Psoas muscle (tissue), 7 donors: ENCODE measurements at regions not wholly inside any gene's neighbourhood (a gene's known extent, or its start where the extent isn't known, plus 50 kb on each side); places are given as distances from the start of the nearest gene placed in this dataset.

Experiments used
- ATAC-seq, 4 donors: fragments of 200-7000 bp; cut with Tn5 transposase; one replicate each; pipeline ENCODE4 v1.9.1; 2020; ENCODE audit warnings: moderate library complexity in 3 of 4, mild to moderate bottlenecking in 2 of 4
- DNase-seq, 2 donors: peaks; one replicate each; pipeline ENCODE4 v3.0.0-alpha.2; 2020
- H3K27ac ChIP-seq: fragments of 200-600 bp; one replicate; pipeline ENCODE4 v1.8.0; 2022
- H3K27me3 ChIP-seq, 3 donors: fragments of 200-600 bp in 1 of 3; one replicate each; pipeline versions ENCODE4 v1.6.1 to v1.8.0; 2013 to 2022; ENCODE audit warnings: low read length in 2 of 3, mild to moderate bottlenecking in 2 of 3, moderate library complexity in 1 of 3; ENCODE audit not compliant: insufficient read depth in 3 of 3
- H3K36me3 ChIP-seq, 2 donors: fragments of 200-600 bp in 1 of 2; one replicate each; pipeline versions ENCODE4 v1.6.1 to v1.8.0; 2013 to 2022; ENCODE audit warnings: low read depth in 1 of 2, mild to moderate bottlenecking in 1 of 2, moderate library complexity in 1 of 2; ENCODE audit not compliant: insufficient read depth in 1 of 2
- H3K4me1 ChIP-seq: fragments of 200-600 bp; one replicate; pipeline ENCODE4 v1.8.0; 2022
- H3K4me3 ChIP-seq: fragments of 200-600 bp; one replicate; pipeline ENCODE4 v1.8.0; 2022; ENCODE audit warnings: mild to moderate bottlenecking
- H3K9me3 ChIP-seq: fragments of 200-600 bp; one replicate; pipeline ENCODE4 v1.8.0; 2022
- WGBS, 3 donors: extraction: QIAGEN DNeasy Blood & Tissue Kit; methylation state at CpG; one replicate each; pipeline versions ENCODE4 v1.1.6 to v1.1.7; 2013; 5-methylcytosine and 5-hydroxymethylcytosine counted together
- intact Hi-C, 2 donors: fragments of 100-400 bp; cut with DNase I; formaldehyde crosslinking; loops; one replicate each; pipeline versions ENCODE4 v1.11.0 to v1.14.2; 2022
- TF ChIP-seq, protein P1 (sequence below): fragments of 200-600 bp; IDR thresholded peaks from one replicate; pipeline ENCODE4 v1.8.0; 2022; ENCODE audit warnings: antibody characterized with exemption
- donor health status: healthy with polysubstance abuse.
- donor health status: DM: no; HTN: no; CAD: no; lungs with moderate emphysema.
- donor health status: Bipolar disorder and iron deficiency.
- donor health status: healthy.
- donor health status: DM: yes; HTN: yes; CAD: no.
- donor health status: DM: no; HTN: no; CAD: no.
- donor health status: DM: yes; HTN: yes; CAD: no.

DNA sequence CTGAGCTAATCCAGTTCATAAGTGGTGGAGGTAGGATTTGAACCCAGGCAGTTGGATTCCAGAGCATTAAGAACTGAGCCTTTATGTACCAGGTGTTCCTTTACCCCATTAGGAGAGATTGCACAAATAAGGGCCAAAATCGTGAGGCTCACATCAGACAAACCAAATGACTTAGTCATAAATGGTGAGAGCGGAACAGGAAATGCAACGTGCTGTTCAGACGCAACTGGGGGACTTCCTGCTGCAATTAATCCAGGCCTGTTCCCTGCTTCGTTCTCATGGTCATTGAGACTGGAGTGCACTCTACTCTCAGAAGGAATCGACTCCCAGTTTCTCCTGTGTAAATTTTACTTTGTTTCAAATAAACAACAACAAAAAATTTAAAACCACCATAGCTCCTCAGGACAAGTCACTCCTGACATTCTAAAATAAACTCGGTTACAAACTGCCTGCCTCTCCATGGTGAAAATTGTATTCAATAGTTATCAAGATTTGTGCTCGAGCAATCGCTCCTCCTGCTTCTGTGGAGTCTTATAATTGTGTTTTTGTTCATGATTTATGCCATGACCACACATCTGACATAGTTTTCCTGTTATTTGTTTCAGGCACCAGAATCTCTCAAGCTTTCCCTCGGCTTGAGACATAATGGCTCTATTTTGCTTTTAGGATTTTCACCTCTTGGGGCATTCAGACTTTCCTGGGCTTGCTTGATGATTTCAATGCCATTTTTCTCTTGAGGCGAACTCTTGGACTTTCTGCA lies 115.3 kb upstream of the BMPER start:
- intact Hi-C loops = no loop called here

DNA sequence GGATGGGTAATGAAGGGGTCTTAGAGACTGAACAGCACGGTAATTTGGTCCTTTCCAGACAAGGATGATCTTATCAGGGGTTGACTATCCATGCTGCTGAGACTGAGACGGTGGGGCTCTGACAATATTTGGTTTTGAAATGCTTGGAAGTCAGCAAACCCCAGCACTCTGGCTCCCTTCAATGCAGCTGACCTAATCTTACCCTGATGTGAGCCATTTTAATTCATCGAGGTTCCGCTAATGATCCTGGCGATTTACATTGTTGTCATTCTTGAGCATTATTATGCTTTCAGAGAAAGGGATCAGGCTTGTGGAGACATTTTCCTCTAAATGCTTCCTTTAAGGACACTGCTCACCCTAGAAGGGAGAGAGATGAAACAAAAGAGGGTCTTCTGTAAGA lies 114.6 kb upstream of the BMPER start:
- Histone ChIP-seq H3K27me3 (no peaks in the 10 kb centered on the region), H3K4me3 (no peak overlapping the region), H3K9me3 (no peaks in the 10 kb centered on the region), H3K27ac (no peak overlapping the region), H3K36me3 (no peaks in the 10 kb centered on the region), H3K4me1 (no peaks in the 10 kb centered on the region)
- no peak for DNase-seq
- no peak for ATAC-seq
- intact Hi-C loops = no loop called here
- 54 to 64% (median 58%) methylated on average over 5 of the region's 5 CpGs for WGBS, 3 donors
- TF ChIP-seq, protein P1, sequence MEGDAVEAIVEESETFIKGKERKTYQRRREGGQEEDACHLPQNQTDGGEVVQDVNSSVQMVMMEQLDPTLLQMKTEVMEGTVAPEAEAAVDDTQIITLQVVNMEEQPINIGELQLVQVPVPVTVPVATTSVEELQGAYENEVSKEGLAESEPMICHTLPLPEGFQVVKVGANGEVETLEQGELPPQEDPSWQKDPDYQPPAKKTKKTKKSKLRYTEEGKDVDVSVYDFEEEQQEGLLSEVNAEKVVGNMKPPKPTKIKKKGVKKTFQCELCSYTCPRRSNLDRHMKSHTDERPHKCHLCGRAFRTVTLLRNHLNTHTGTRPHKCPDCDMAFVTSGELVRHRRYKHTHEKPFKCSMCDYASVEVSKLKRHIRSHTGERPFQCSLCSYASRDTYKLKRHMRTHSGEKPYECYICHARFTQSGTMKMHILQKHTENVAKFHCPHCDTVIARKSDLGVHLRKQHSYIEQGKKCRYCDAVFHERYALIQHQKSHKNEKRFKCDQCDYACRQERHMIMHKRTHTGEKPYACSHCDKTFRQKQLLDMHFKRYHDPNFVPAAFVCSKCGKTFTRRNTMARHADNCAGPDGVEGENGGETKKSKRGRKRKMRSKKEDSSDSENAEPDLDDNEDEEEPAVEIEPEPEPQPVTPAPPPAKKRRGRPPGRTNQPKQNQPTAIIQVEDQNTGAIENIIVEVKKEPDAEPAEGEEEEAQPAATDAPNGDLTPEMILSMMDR = no peak

More for the DNA sequence above, 115.3 kb upstream of the BMPER start:
- Histone ChIP-seq H3K36me3 (no peaks in the 10 kb centered on the region), H3K4me1 (no peaks in the 10 kb centered on the region), H3K9me3 (no peaks in the 10 kb centered on the region), H3K4me3 (no peak overlapping the region), H3K27me3 (no peaks in the 10 kb centered on the region), H3K27ac (no peak overlapping the region)
- WGBS, 3 donors = 59 to 73% (median 66%) methylated on average over 11 of the region's 11 CpGs
- TF ChIP-seq, protein P1 = no peak
- ATAC-seq (no peak), DNase-seq (no peak)

DNA sequence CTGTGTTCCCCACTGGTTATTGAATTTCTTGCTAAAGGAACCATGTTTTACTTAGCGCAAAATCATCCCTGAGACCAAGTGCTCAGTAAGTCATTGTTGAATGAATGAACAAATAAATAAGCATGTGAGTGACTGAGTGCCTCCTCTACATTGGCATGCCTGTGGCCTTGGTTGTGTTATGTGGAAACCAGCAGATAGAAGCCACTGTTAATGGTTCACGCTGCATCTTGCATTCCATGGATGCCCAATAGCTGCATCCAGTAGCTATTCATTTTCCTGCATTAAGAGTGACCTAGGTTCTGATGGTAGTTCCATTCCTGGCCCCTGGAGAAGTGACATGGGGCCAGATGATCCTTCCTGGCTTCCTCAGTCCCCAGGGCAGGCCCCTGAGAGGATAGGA lies 113.3 kb upstream of the BMPER start:
- Histone ChIP-seq H3K4me3 (no peak overlapping the region), H3K4me1 (no peaks in the 10 kb centered on the region), H3K9me3 (no peaks in the 10 kb centered on the region), H3K27me3 (no peaks in the 10 kb centered on the region), H3K36me3 (no peaks in the 10 kb centered on the region), H3K27ac (no peak overlapping the region)
- ATAC-seq = no peak
- DNase-seq = no peak
- WGBS, 3 donors = 98 to 100% (median 100%) methylated on average over 2 of the region's 2 CpGs
- intact Hi-C loops = no loop called here
- TF ChIP-seq, protein P1 = no peak

DNA sequence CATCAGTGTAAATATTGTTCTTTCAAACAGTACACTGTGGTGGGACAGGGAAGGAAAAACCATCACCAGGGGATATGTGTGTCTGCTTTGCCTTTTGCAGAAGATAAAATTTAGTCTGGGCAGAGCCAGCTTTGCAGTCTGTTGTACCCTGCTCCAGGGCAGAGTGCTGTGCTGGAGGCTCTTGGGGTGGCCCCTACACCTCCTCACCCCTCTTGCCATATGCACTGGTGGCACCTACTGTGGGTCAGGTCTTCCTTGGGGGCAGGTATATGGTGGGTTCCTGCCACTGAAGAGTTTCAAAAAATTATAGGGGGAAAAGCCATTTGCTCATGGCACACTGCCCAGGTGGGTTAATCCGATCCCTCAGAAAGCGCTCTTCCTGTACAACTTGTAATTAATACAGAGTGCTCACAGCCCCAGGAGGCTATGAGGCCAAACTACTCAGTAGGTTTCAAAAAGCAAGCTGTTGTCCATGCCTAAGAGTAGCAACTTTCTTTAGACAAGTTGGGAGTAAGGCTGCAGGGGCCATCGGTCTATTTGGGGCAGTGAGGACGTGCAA lies 112.7 kb upstream of the BMPER start:
- H3K27ac ChIP-seq = no peak overlapping the region
- H3K27me3 ChIP-seq = no peaks in the 10 kb centered on the region
- ATAC-seq = no peak
- intact Hi-C loops = no loop called here
- TF ChIP-seq, protein P1 = no peak
- DNase-seq = no peak
- H3K4me1 ChIP-seq = no peaks in the 10 kb centered on the region
- no peaks in the 10 kb centered on the region for H3K36me3 ChIP-seq
- H3K9me3 ChIP-seq = no peaks in the 10 kb centered on the region
- H3K4me3 ChIP-seq = no peak overlapping the region
- 82 to 94% (median 93%) methylated on average over 4 of the region's 4 CpGs for WGBS, 3 donors

DNA sequence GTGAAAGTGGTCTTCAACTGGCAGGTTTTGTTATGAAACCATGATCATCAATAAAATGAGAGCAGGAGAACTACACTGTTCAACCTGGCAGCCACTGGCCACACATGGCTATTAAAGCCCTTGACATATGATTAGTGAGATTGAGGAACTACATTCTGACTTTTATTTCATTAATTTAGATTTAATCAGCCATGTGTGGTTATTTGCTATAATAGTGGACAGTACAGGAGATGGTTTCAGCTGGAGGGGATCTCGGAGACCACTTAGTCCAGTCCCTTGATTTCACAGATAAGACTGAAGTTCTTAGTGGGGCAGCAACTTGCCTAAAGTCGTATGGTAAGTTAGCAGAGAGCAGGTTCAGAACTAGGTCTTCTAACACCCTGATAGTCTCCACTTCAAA lies 111.7 kb upstream of the BMPER start:
- Histone ChIP-seq H3K4me1 (no peaks in the 10 kb centered on the region), H3K36me3 (no peaks in the 10 kb centered on the region), H3K9me3 (no peaks in the 10 kb centered on the region), H3K27ac (no peak overlapping the region), H3K27me3 (no peaks in the 10 kb centered on the region), H3K4me3 (no peak overlapping the region)
- intact Hi-C loops = no loop called here
- 94 to 98% (median 96%) methylated on average over 2 of the region's 2 CpGs for WGBS, 3 donors
- DNase-seq = no peak
- TF ChIP-seq, protein P1 = no peak
- no peak for ATAC-seq
